Right lobe of liver (tissue), 4 donors: ENCODE measurements at regions not wholly inside any gene's neighbourhood (a gene's known extent, or its start where the extent isn't known, plus 50 kb on each side); places are given as distances from the start of the nearest gene placed in this dataset.

Experiments used
- CTCF ChIP-seq, 4 donors: fragments of 200-600 bp in 3 of 4; fragments of 450-650 bp in 1 of 4; IDR thresholded peaks; one replicate each; pipeline versions ENCODE4 v1.5.1 to v1.8.0; 2016 to 2022; ENCODE audit warnings: antibody characterized with exemption in 4 of 4, mild to moderate bottlenecking in 2 of 4
- POLR2A ChIP-seq: fragments of 450-650 bp; IDR thresholded peaks from one replicate; pipeline ENCODE4 v1.6.1; 2017; ENCODE audit warnings: antibody characterized with exemption, mild to moderate bottlenecking
- donor health status: DM: no; HTN: no; CAD: no.
- donor health status: DM: no; HTN: no; CAD: no.
- donor health status: DM: no; HTN: yes; CAD: no.

GRCh38 chr7:118517275-118517674 lies 292.8 kb downstream of the ANKRD7 start:
- TF ChIP-seq CTCF (IDR thresholded peaks at IDR 0.05) (no peak), POLR2A (no peak)
